NCI-H1694 treated with DMSO at 0.1 percent for 48 hours (cell line): ENCODE measurements at regions not wholly inside any gene's neighbourhood (a gene's known extent, or its start where the extent isn't known, plus 50 kb on each side); places are given as distances from the start of the nearest gene placed in this dataset.
"Not testable (repeated sequence)": the region's sequence is repeated elsewhere in the genome, so short reads cannot be mapped to it uniquely, and the experiment has no call there.

Experiments
- DNase-seq: peaks from one replicate; lab custom pipeline; 2025; lab: John Stamatoyannopoulos, UW

GRCh38 chr4:135032670-135033069, 831.1 kb upstream of the PABPC4L start:
- no peak for DNase-seq

- DNase-seq = no peak
Measured at GRCh38 chr4:135015771-135016170, 814.2 kb upstream of the PABPC4L start.

- DNase-seq = no peak
Measured at GRCh38 chr4:135007400-135007799, 805.8 kb upstream of the PABPC4L start.

DNA sequence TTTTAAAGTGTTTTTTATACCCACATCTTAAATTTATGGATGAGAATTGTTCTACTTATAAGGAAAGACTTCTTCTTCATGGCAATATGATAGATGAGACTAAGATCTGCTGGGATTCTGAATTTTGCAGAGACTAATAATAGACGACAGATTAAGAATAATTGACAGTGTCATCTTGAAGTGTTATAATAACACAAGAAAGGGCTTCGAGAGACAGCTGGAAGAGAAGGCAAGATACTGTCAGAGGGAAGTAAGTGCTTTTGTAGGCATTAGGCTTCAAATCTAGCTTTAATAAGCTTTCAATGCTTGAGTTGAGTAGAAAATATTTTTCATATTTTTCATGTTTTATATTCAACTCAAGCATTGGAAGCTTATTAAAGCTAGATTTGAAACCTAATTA, 797.6 kb upstream of the PABPC4L start:
- DNase-seq = no peak

- DNase-seq = no peak
Measured at GRCh38 chr4:134961963-134962362, 760.4 kb upstream of the PABPC4L start.

GRCh38 chr4:134958862-134959261, 757.3 kb upstream of the PABPC4L start:
- no peak for DNase-seq

GRCh38 chr4:134955059-134955458, 753.5 kb upstream of the PABPC4L start:
- DNase-seq = no peak

GRCh38 chr4:134952775-134953174, 751.2 kb upstream of the PABPC4L start:
- DNase-seq = no peak

DNA sequence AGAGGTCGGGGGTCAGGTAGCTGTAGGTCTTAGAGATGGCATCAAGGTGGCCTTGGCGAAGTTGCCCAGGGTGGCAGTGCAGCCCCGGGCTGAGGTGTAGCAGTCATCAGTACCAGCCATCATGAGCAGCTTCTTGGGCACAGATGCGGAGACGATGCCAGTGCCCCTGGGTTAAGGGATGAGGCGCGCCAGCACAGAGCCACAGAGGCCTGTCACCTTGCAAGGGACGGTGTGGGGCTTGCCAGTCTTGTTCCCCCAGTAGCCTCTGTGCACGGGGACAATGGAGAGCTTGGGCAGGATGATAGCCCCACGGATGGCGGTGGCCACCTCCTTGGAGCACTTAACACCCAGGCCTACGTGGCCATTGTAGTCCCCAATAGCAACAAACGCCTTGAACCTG, 750.7 kb upstream of the PABPC4L start:
- no peak for DNase-seq

GRCh38 chr4:134948110-134948642, 746.6 kb upstream of the PABPC4L start:
- no peak for DNase-seq

- DNase-seq = no peak
Measured at GRCh38 chr4:134944115-134944514, 742.5 kb upstream of the PABPC4L start.

- DNase-seq = no peak
Measured at GRCh38 chr4:134936014-134936413, 734.4 kb upstream of the PABPC4L start.

DNA sequence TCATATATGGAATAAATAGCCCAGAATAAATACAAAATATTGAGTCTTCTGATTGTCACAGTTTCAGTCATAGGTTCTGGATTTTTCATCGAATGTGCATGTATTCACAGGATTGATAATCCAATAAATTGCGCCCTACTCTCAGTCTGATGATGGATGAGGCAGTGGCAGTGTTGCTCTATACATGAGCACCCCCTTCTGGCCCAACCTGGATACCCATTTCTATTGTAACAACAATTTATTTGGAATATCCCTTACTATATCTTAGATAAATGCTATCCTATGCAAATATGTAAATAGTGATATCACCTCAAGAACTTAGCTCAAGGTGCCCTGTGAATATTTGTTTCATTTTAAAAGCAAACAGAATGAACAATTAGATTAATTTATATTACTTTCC, 733.7 kb upstream of the PABPC4L start:
- peak; percentile 14 for DNase-seq

DNA sequence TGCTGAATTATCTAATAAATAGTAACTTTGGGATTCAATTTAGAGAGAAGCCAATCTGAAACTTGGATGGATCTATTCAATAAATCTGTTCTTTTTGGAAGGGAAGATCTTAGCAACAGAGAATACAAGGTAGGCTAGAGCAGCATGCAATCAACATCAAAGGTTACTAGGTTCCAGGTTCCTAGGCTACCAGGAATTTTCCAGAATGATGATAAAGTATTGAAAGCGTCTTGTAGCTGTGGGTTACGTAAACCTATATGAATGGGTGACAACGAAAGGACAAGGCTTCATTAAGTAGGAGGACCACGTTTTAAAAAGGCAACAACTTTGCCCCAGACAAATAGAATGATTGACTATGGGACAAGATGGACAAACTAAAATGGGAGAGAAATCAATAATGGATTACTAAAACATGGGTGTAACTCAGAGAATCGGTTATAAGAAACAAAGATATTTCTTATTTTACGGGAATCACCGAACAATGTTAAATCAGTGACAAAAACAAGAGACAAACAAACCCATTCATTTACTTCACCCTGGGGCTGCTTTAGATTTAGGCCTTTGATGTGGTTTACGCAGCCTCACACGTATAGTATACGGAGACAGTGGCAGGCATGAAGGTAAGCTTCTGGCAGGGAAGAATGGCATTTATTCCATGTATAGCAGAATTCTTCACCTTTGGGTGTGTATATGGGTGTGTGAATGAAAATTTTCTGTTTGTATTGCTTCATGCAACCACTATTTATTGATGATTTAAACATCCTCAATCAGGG, 732.6 kb upstream of the PABPC4L start:
- DNase-seq = no peak

DNA sequence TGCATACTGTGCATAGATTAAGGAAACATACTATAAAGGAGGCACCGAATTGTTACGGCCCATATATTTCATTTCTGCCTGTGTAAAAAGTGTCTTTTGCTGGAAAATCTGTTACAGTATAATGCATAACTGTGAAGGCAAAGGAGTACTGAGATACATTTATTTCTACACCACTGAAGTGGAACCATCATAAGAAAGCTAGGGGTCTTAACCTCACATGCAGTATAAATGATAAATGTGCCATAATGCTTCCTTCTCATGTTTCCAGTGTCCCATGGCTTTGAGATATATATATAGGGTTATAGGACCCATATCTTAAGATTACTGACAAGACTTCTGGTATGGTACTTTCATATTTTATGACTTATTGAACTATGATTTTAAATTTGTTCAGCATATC, 713.8 kb upstream of the PABPC4L start:
- no peak for DNase-seq

DNA sequence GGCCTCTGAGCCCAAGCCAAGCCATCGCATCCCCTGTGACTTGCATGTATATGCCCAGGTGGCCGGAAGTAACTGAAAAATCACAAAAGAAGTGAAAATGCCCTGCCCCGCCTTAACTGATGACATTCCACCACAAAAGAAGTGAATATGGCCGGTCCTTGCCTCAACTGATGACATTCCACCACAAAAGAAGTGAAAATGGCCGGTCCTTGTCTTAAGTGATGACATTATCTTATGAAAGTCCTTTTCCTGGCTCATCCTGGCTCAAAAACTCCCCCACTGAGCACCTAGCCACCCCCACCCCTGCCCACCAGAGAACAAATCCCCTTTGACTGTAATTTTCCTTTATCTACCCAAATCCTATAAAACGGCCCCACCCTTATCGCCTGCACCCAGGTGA, 712.7 kb upstream of the PABPC4L start:
- DNase-seq = not testable (repeated sequence)

GRCh38 chr4:134911941-134912340, 710.4 kb upstream of the PABPC4L start:
- DNase-seq = no peak

DNA sequence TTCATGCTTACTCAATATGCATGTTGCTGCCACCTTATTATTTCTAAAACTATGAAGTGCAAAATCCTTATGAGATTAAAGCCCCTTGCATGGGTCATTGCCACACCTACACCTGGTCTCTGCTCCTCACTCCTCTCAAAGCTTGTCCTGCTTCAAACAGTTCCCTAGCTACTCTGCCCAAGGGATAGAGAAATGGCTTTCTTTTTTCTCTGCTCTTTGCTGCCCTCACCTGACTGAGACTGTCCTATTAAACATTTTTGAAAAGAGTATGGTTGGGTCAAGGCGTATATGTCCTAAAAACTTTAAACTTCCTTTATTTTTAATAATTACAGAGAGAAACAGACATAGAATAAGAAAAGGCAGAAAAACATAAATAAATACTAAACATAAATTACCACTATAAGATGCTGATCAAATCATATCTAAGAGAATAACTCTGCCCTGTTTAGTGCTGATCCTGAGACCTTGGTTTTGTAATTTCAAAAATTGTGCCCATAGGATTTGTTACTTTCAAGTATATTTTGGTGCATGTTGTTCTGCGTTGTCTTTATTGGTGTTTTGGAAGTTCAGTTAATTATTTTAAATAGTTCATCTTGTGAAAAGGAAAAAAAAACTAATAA, 704.9 kb upstream of the PABPC4L start:
- DNase-seq = no peak

DNA sequence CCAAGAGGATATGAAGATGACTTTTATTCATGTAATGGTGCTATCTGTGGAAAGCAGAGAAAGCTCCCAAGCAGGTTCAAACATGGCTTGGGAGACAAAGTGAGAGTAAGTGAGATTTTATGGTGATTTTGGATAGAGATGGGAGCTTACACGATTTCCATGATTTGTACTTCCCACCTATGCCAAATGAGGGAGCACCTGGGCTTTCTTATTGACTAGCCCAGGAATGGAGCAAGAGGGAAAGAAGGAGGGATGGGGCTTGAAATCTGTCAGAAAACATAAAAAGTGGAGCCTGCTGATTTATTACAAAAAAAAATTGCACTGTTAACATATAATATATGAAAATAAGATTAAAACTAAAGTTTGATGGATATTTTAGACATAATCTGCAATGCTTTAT, 703.5 kb upstream of the PABPC4L start:
- no peak for DNase-seq

DNA sequence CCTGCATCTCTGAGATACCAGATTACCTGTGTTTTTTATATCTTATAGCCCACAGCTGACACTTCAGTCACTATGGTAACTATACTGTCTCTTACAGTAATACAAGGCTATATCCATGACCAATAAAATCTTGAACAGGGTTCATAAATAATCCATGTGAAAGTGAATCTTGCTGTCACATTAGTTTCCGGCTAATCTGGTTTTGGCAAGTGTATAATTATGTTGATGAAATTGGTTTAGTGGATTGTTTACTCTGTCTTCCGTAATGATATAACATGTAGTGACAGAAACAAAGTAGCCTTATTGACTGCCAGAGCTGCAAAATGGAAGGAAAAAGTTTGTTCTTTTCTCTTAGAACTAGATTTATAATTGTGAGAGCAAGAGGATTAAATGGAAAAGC, 686.6 kb upstream of the PABPC4L start:
- DNase-seq = no peak

DNA sequence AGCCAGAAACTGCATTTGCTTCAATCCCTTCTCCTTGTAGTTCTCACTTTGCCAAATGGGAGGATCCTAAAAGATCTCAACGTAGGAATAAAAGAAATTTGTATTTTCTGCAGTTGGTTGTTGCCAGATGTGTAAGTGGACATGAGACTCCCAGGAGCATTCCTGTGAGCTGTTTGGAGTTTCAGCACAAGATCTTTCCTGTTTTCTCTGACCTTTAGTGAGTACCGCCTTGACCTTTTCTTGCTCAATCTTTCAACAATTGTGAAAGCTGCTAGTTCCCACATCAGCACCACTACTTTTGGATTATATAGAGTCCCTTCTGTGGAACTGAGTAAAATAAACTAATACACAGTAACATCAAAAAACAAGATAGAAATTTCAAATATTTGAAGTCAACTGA, 683.8 kb upstream of the PABPC4L start:
- DNase-seq = no peak

- DNase-seq = no peak
Measured at GRCh38 chr4:134883831-134884449, 682.4 kb upstream of the PABPC4L start.

DNA sequence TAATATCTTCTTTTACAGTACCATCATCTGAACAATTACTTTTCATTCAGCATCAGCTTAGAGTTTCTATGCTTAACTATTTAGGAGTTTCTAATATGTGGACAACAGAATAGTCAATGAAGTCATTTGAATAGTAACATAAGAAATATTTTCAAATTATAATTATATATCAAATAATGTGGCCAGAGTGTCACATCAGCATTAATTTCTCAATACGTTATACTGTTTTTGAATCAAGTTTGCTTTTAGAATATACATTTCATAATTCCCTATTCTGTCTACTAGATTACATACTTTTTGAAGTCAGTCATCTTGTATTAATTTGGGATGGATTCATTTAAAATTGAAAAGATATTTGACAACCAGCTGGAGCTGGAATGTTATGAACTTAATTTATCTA, 677.4 kb upstream of the PABPC4L start:
- no peak for DNase-seq
